ENCODE measurements at regions not wholly inside any gene's neighbourhood (a gene's known extent, or its start where the extent isn't known, plus 50 kb on each side); places are given as distances from the start of the nearest gene placed in this dataset.

DNA sequence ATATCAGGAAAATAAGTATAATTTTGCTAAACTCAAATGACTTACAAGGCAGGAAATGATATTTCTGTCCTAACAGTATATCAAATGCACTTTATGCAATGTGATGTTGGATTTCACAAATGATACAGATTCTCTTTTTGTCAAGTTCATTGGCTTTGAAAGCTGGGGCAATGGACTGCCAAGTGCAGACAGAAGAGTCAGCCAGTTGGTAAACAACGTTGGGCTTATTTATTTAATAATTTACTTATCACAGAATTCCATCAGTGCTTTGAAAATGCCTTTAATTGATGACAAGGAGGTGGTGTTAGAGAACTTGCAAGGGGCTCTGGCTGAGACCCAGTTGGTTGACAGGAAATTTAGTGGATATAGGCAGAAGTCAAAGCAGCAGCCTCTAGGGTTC is 79.9 kb upstream of the ADGRG2 start:
- intact Hi-C loops (cut with DNase I): no loop called here
- ATAC-seq (no peak), DNase-seq (no peak)
- no peak for TF ChIP-seq CTCF (IDR thresholded peaks at IDR 0.05)
- Histone ChIP-seq H3K27me3 (ENCODE audit: low read depth) (no peaks in the 10 kb centered on the region), H3K4me1 (no peaks in the 10 kb centered on the region), H3K36me3 (no peaks in the 10 kb centered on the region), H3K9me3 (no peaks in the 10 kb centered on the region), H3K27ac (no peak overlapping the region), H3K4me3 (no peak overlapping the region)

- ATAC-seq: no peak
- Histone ChIP-seq H3K36me3 (no peaks in the 10 kb centered on the region), H3K27ac (no peak overlapping the region), H3K27me3 (ENCODE audit: low read depth) (no peaks in the 10 kb centered on the region), H3K4me1 (no peaks in the 10 kb centered on the region), H3K4me3 (no peak overlapping the region), H3K9me3 (no peaks in the 10 kb centered on the region)
- intact Hi-C loops (cut with DNase I): no loop called here
- no peak for DNase-seq
- TF ChIP-seq CTCF (IDR thresholded peaks at IDR 0.05): no peak
Measured at GRCh38 chrX:19204636-19205035, 82.4 kb upstream of the ADGRG2 start.

GRCh38 chrX:19212037-19212436 is 89.8 kb upstream of the ADGRG2 start:
- Histone ChIP-seq H3K27me3 (ENCODE audit: low read depth) (no peaks in the 10 kb centered on the region), H3K4me3 (no peak overlapping the region), H3K9me3 (no peaks in the 10 kb centered on the region), H3K27ac (no peak overlapping the region), H3K36me3 (no peaks in the 10 kb centered on the region), H3K4me1 (no peaks in the 10 kb centered on the region)
- no peak for DNase-seq
- intact Hi-C loops (cut with DNase I): no loop called here
- no peak for ATAC-seq
- TF ChIP-seq CTCF (IDR thresholded peaks at IDR 0.05): no peak

- no peak overlapping the region for H3K27ac ChIP-seq
- no peaks in the 10 kb centered on the region for H3K27me3 ChIP-seq (ENCODE audit: low read depth)
- TF ChIP-seq CTCF (IDR thresholded peaks at IDR 0.05): no peak
- H3K36me3 ChIP-seq: no peaks in the 10 kb centered on the region
- no peaks in the 10 kb centered on the region for H3K4me1 ChIP-seq
- intact Hi-C loops (cut with DNase I): no loop called here
- ATAC-seq (no peak), DNase-seq (no peak)
- no peaks in the 10 kb centered on the region for H3K9me3 ChIP-seq
- H3K4me3 ChIP-seq: no peak overlapping the region
Measured at GRCh38 chrX:19213610-19214152, 91.4 kb upstream of the ADGRG2 start.

DNA sequence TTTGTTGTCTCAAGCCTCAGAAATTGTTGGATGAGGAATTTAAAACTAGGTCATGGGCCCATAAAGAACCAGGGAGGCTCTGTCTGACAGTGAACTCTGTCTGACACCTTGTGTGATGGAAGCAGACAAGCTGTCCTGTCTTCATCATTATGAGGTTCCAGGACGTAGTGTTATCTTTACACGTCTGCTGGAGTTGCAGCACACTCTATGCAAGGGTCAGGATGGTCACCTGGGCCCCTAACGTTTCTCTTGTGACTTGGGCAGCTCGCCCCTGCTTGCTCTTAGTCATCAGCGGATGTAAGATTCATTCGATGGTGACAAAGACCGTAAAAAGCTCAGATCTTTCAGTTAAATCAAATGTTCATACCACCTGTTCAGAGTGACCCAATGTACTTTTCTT is 92.0 kb upstream of the ADGRG2 start:
- H3K27ac ChIP-seq: no peak overlapping the region
- no peaks in the 10 kb centered on the region for H3K27me3 ChIP-seq (ENCODE audit: low read depth)

More for the DNA sequence above, 92.0 kb upstream of the ADGRG2 start:
- ATAC-seq (no peak), DNase-seq (no peak)
- Histone ChIP-seq H3K9me3 (no peaks in the 10 kb centered on the region), H3K4me1 (no peaks in the 10 kb centered on the region), H3K4me3 (no peak overlapping the region), H3K36me3 (no peaks in the 10 kb centered on the region)
- TF ChIP-seq CTCF (IDR thresholded peaks at IDR 0.05): no peak
- intact Hi-C loops (cut with DNase I): no loop called here

Data from lower lobe of right lung (tissue), 2 donors.